Suprapubic skin (tissue), 4 donors: ENCODE measurements at regions not wholly inside any gene's neighbourhood (a gene's known extent, or its start where the extent isn't known, plus 50 kb on each side); places are given as distances from the start of the nearest gene placed in this dataset.

ENCODE experiments used
- EP300 ChIP-seq: sonication (generic); formaldehyde crosslinking; IDR thresholded peaks from one replicate; pipeline ENCODE4 v1.6.1; 2017; ENCODE audit warnings: antibody characterized with exemption
- POLR2A ChIP-seq, 2 donors: fragments of 450-650 bp; IDR thresholded peaks; one replicate each; pipeline ENCODE4 v1.6.1; 2017; ENCODE audit warnings: antibody characterized with exemption in 2 of 2, mild to moderate bottlenecking in 2 of 2, moderate library complexity in 2 of 2
- POLR2AphosphoS5 ChIP-seq, 3 donors: sonication (generic); formaldehyde crosslinking; IDR thresholded peaks; one replicate each; pipeline ENCODE4 v1.6.1; 2017; ENCODE audit warnings: antibody characterized with exemption in 3 of 3
- TF ChIP-seq, protein P1 (sequence below), 2 donors: fragments of 200-600 bp in 1 of 2; fragments of 450-650 bp in 1 of 2; sonication (generic) in 1 of 2; IDR thresholded peaks; one replicate each; pipeline ENCODE4 v1.5.1; 2016 to 2019; ENCODE audit warnings: antibody characterized with exemption in 2 of 2, mild to moderate bottlenecking in 1 of 2, moderate library complexity in 1 of 2

DNA sequence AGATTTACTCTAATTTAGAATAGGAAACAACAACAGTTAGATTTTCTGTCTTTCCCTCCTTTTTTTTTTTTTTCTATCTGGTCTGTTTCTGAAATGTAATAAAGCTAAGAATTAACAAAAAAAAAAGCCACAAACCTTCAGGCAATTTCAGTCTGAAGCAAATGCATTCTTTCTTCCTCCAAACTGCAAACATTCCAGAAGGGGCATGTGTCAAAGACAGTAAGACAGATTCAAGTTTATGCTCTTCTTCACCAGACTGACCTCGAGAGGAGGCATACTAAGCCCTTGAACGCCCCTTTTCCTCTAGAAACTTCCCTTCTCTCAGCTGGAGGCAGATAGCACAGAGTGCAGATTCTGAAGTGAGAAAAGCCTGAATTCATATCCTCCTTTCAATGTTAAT, 654.6 kb upstream of the LMCD1 start:
- TF ChIP-seq, protein P1, sequence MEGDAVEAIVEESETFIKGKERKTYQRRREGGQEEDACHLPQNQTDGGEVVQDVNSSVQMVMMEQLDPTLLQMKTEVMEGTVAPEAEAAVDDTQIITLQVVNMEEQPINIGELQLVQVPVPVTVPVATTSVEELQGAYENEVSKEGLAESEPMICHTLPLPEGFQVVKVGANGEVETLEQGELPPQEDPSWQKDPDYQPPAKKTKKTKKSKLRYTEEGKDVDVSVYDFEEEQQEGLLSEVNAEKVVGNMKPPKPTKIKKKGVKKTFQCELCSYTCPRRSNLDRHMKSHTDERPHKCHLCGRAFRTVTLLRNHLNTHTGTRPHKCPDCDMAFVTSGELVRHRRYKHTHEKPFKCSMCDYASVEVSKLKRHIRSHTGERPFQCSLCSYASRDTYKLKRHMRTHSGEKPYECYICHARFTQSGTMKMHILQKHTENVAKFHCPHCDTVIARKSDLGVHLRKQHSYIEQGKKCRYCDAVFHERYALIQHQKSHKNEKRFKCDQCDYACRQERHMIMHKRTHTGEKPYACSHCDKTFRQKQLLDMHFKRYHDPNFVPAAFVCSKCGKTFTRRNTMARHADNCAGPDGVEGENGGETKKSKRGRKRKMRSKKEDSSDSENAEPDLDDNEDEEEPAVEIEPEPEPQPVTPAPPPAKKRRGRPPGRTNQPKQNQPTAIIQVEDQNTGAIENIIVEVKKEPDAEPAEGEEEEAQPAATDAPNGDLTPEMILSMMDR (IDR thresholded peaks at IDR 0.05) = no peak
- no peak for TF ChIP-seq EP300
- no peak for TF ChIP-seq POLR2A (IDR thresholded peaks at IDR 0.05)
- TF ChIP-seq POLR2AphosphoS5 (IDR thresholded peaks at IDR 0.05) = no peak
